SJCRH30 (cell line): ENCODE measurements at regions not wholly inside any gene's neighbourhood (a gene's known extent, or its start where the extent isn't known, plus 50 kb on each side); places are given as distances from the start of the nearest gene placed in this dataset.

Source experiments
- DNase-seq, 2 experiments: peaks; one replicate each; pipeline ENCODE4 v3.0.0-alpha.2; 2015 to 2020
- H3K27ac ChIP-seq: fragments of 250-450 bp; sonication (Bioruptor Pico); 2 replicates; pipeline ENCODE4 v1.5.1; 2020; ENCODE audit warnings: mild to moderate bottlenecking, moderate library complexity
- H3K27me3 ChIP-seq: fragments of 250-450 bp; sonication (Bioruptor Pico); 2 replicates; pipeline ENCODE4 v1.5.1; 2020; ENCODE audit warnings: mild to moderate bottlenecking, moderate library complexity
- H3K36me3 ChIP-seq: fragments of 250-450 bp; sonication (Bioruptor Pico); 2 replicates; pipeline ENCODE4 v1.5.1; 2020; ENCODE audit warnings: mild to moderate bottlenecking, moderate library complexity
- H3K4me1 ChIP-seq: fragments of 250-450 bp; sonication (Bioruptor Pico); 2 replicates; pipeline ENCODE4 v1.5.1; 2020; ENCODE audit warnings: mild to moderate bottlenecking, moderate library complexity
- H3K4me3 ChIP-seq: fragments of 250-450 bp; sonication (Bioruptor Pico); 2 replicates; pipeline ENCODE4 v1.5.1; 2020; ENCODE audit warnings: mild to moderate bottlenecking, moderate library complexity
- H3K9me3 ChIP-seq: fragments of 250-450 bp; sonication (Bioruptor Pico); replicated peaks from 2 replicates; pipeline ENCODE4 v1.5.1; 2020; ENCODE audit warnings: mild to moderate bottlenecking, moderate library complexity

DNA sequence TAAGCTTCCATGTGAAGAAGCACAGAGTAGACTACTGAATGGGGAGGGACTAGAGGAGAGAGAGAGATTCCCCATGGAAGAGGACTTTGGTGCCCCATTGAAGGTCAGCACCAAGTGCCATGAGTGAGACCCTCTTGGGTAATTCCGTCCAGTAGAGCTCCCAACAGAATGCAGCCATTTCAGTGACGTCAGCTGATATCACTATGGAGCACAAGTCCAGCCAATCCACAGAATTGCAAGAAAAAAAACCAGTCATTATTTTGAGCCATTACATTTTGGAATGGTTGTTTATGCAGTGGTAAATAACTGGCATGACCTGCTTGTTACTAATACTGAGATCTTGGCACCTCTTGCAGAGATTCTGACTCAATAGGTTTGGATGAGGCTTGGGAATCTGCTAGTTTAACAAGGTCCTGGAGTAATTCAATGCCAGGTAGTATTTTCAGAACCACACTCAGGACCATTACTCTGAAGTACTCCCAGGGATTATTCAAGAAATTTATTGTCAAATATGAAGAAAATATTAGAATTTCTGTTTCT, 52.6 kb upstream of the SP8 start:
- H3K36me3 ChIP-seq = no peaks in the 10 kb centered on the region
- DNase-seq = no peak
- H3K9me3 ChIP-seq = no peaks in the 10 kb centered on the region
- H3K27ac ChIP-seq = no peak overlapping the region
- no peaks in the 10 kb centered on the region for H3K27me3 ChIP-seq
- no peaks in the 10 kb centered on the region for H3K4me1 ChIP-seq
- no peak overlapping the region for H3K4me3 ChIP-seq

DNA sequence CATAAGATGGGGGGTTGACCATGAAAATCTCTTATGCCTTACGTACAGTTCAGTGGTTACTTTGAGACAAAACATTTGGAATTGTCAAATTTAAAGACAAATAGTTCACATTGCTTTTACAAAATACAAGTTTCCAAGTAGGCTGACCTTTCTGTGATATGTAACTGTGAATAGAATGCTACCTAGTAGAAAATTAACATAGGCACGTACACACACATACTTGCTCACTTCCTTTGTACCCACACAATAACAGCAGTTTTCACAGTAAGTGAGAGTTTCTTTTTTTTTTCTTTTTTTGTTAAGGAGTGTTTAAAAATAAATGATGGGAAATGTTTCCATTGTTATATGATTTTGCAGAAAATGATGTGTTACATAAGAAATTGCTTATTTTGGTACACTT, 53.3 kb upstream of the SP8 start:
- Histone ChIP-seq H3K9me3 (no peaks in the 10 kb centered on the region), H3K4me3 (no peak overlapping the region), H3K27me3 (no peaks in the 10 kb centered on the region), H3K36me3 (no peaks in the 10 kb centered on the region), H3K4me1 (no peaks in the 10 kb centered on the region), H3K27ac (no peak overlapping the region)
- no peak for DNase-seq

DNA sequence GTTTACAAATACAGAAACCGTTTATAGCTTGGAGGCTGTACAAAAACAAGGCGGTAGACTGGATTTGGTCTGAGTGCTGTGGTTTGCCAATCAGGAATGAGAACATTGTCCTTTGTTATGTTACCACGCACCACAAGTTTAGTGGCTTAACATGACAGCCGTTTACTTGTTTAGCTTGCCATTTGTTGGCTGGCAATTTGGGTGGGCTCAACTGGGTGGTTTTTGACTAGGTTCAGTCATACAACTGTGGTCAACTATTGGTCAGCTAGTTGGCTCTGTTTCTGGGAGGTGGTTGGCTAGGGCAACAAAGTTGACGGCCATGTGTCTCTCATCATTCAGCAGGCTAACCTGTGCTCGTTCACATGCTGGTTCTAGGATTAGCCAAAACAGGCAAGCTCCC, 60.1 kb upstream of the SP8 start:
- no peaks in the 10 kb centered on the region for H3K36me3 ChIP-seq
- no peaks in the 10 kb centered on the region; the same call in 1 of the 2 replicates for H3K4me1 ChIP-seq
- no peak overlapping the region for H3K4me3 ChIP-seq
- H3K27me3 ChIP-seq = no peaks in the 10 kb centered on the region
- no peak overlapping the region for H3K27ac ChIP-seq
- H3K9me3 ChIP-seq = no peaks in the 10 kb centered on the region
- DNase-seq = peak; percentile 60 to 62

DNA sequence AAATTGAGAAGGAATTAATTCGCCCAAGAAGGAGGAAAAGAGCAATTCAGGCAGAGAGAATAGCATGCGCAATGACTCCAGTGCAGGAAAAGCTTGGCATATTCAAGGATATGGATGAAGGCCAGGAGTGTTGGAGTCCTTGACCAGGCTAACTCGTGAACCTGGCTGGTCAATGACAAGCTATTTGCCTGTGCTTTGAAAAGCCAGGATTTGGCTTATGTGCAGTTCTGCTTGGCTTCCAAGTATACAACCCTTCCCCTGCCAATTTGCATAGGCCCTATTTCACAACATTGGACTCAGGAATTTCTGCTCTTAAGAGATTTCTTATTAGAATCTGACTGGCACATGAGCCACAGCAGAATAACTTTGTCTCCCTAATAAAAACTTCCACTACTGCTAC, 72.3 kb upstream of the SP8 start:
- Histone ChIP-seq H3K36me3 (no peaks in the 10 kb centered on the region), H3K27me3 (no peaks in the 10 kb centered on the region), H3K4me3 (no peak overlapping the region), H3K4me1 (no peaks in the 10 kb centered on the region), H3K9me3 (no peaks in the 10 kb centered on the region), H3K27ac (no peak overlapping the region)
- DNase-seq = no peak

DNA sequence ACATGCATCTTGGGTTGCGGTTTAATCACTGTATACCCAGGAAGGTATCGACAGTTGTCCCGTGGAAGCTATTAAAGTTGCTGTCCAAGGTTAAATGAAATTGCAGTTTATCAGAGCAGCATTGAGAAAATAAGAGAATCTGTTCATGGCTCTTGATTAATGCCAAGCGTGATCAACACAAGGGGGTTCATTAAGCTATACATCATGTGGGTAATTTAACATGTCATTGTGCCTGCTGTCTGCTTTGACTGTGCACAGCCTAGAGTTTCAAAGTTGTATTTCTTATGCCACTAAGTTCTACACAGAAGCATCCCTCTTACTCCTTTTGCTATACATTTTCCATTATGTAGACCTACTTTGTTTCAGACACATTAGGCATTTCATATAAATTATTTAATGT, 74.8 kb upstream of the SP8 start:
- Histone ChIP-seq H3K36me3 (no peaks in the 10 kb centered on the region), H3K9me3 (no peaks in the 10 kb centered on the region), H3K4me1 (no peaks in the 10 kb centered on the region), H3K4me3 (no peak overlapping the region), H3K27ac (no peak overlapping the region), H3K27me3 (no peaks in the 10 kb centered on the region)
- no peak for DNase-seq

DNA sequence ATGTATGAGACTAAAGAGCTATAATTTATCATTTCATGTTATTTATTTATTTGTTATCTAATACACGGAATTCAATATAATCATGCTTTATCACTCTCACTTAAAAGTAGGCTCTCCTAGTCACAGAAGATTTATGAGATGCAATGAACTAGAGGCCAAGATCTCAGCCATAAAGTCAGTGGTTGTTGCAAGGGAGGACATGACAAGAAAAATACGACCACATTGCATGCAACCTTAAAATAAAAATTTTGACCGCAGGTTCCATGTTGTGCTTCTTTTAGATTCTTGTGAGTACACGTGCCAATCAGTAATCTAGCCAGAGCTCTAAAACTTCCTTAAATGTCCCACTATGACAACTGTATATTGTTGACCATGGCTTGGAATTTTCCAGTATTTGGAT, 75.9 kb upstream of the SP8 start:
- Histone ChIP-seq H3K4me1 (no peaks in the 10 kb centered on the region), H3K27me3 (no peaks in the 10 kb centered on the region), H3K9me3 (no peaks in the 10 kb centered on the region), H3K36me3 (no peaks in the 10 kb centered on the region), H3K4me3 (no peak overlapping the region), H3K27ac (no peak overlapping the region)
- no peak for DNase-seq

DNA sequence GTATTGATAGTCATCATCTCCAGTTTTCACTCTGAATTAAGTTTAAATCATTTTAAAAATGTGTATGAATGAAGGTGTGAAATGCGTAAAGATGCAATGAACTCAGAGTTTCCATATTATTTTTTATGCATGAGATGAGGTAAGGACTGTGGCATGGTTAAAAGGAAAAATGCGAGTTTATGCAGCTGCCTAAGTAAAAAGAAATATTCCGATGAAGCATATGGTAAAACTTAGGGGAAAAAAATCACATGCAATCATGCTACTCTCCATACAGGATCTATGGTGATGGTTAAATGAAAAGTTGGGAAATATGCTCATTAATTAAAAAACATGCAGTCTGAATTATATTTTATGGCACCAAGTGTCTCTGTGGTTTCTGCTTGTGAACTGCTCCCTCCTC, 77.5 kb upstream of the SP8 start:
- Histone ChIP-seq H3K9me3 (no peaks in the 10 kb centered on the region), H3K36me3 (no peaks in the 10 kb centered on the region), H3K4me3 (no peak overlapping the region), H3K27me3 (no peaks in the 10 kb centered on the region), H3K27ac (no peak overlapping the region), H3K4me1 (no peaks in the 10 kb centered on the region)
- DNase-seq = no peak

DNA sequence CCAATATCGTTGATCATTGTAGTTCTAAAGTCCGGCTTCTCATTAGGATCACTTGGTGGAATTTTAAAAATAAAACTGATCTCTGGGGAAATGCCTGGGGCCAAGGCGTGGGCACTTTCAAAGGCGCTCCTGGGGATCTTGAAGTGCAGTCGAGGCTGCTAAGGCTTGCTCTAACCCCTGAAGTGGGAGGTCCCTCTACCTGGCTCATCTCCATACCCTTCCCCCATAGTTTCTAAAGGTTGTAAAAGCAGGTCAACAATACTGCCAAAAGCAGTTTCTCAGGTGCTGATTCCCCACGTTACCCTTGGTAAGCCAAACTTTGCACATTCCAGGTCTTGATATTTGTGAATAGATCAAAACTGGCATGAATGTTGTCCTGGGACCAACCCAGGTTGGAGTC, 79.0 kb upstream of the SP8 start:
- H3K27ac ChIP-seq = no peak overlapping the region
- H3K36me3 ChIP-seq = no peaks in the 10 kb centered on the region
- no peak for DNase-seq
- no peaks in the 10 kb centered on the region for H3K4me1 ChIP-seq
- H3K27me3 ChIP-seq = no peaks in the 10 kb centered on the region
- no peaks in the 10 kb centered on the region for H3K9me3 ChIP-seq
- H3K4me3 ChIP-seq = no peak overlapping the region

DNA sequence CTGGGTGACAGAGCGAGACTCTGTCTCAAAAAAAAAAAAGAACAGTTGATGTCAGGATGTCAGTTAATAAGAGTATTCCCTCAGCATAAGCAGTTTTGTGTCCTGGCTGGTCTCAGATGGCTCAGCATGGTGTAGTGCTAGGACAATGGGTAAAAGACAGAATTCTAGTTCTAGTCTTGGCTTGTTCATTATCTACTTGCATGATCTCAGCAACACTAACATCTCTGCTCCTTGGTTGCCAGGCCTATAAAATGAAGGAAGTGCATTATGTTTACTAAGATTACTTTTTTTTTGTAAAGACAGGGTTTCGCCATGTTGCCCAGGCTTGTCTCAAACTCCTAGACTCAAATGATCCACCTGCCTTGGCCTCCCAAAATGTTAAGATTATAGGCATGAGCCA, 84.3 kb upstream of the SP8 start:
- no peak overlapping the region for H3K4me3 ChIP-seq
- H3K27ac ChIP-seq = no peak overlapping the region
- no peaks in the 10 kb centered on the region for H3K4me1 ChIP-seq

DNA sequence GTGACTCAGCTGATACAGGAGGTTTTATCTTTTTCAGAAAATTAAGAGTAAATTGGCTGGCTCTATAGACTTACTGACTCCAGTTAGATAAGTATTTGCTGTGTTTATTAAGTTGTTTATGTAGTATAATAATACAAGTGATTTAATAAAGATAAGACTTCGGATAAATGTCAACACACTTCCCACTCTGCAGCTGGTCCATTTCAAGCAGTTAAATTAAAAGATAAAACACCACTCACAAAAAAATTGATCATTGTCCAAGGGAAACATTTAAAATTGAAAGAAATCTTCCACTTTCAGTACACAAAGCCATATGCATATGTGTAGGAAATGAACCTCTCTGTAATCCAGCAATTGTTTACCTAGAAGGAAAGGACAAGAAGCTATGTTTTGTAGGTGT, 106.1 kb upstream of the SP8 start:
- no peak overlapping the region for H3K4me3 ChIP-seq
- no peaks in the 10 kb centered on the region for H3K9me3 ChIP-seq
- H3K27ac ChIP-seq = no peak overlapping the region
- DNase-seq = no peak
- H3K4me1 ChIP-seq = no peaks in the 10 kb centered on the region
- H3K36me3 ChIP-seq = no peaks in the 10 kb centered on the region
- H3K27me3 ChIP-seq = no peaks in the 10 kb centered on the region

More for the DNA sequence above, 84.3 kb upstream of the SP8 start:
- no peak for DNase-seq
- H3K9me3 ChIP-seq = no peaks in the 10 kb centered on the region
- H3K36me3 ChIP-seq = no peaks in the 10 kb centered on the region
- no peaks in the 10 kb centered on the region for H3K27me3 ChIP-seq

DNA sequence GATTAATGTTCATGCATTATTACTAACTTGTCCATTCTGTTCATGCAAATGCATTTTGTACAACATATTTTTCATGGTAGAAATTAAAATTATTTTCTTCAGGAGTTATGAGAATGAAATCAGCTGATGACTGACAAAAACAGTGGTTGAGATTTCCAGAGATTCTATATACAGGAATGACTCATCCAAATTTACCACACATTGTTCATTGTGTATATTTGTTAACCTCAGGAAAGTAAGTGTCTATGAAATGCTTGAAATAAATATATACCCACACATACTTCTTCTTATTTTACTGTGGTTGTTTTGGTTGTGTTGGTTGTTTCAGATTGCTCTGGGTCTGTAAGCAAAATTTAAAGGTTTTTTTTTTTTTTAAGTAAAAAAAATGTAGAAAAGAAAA, 108.1 kb upstream of the SP8 start:
- no peak for DNase-seq
- H3K27ac ChIP-seq = no peak overlapping the region

DNA sequence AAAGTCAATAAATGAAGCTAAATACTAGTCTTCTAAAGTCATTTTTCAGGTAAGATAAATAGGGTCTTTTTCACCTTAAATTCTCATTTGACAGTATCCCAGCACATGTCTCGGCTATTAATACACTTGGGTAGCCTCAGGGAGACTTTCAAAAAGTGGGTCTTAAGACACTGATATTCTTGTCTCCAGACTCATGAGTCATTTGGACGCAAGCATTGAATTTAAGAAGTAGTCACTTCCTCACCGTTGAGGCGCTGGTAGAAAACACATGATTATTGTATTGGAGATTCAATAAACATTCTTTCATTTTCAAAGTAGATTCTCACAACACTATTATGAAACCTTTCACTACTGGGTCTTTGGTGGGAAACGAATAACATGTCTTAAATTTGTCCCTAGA, 108.9 kb upstream of the SP8 start:
- no peaks in the 10 kb centered on the region for H3K9me3 ChIP-seq
- no peak overlapping the region for H3K4me3 ChIP-seq
- no peaks in the 10 kb centered on the region; the same call in 1 of the 2 replicates for H3K4me1 ChIP-seq
- H3K36me3 ChIP-seq = no peaks in the 10 kb centered on the region
- no peak for DNase-seq
- H3K27me3 ChIP-seq = no peaks in the 10 kb centered on the region
- no peak overlapping the region for H3K27ac ChIP-seq

More for the DNA sequence above, 108.1 kb upstream of the SP8 start:
- Histone ChIP-seq H3K27me3 (no peaks in the 10 kb centered on the region), H3K9me3 (no peaks in the 10 kb centered on the region), H3K36me3 (no peaks in the 10 kb centered on the region), H3K4me1 (no peaks in the 10 kb centered on the region), H3K4me3 (no peak overlapping the region)

DNA sequence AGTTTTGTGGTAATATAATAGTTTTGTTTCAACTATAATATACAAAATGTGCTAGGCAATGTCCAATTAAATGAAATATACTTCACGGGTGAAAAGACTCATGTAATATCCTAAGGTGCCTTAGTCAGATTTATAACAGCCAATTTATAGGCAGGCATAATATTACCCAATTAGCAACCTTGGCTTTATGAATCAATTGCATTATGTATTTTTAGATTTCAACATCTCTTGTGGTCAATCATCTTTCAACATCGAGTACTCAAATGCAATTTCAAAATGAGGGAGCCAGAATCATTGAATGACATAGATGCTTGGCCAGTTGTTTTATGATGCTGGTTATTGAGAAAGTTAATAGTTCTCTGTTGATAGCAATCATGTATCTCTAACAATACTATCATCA, 110.3 kb upstream of the SP8 start:
- no peaks in the 10 kb centered on the region for H3K27me3 ChIP-seq
- peaks cover 3% of the 10 kb centered on the region; the same call in 1 of the 2 replicates for H3K4me1 ChIP-seq
- no peaks in the 10 kb centered on the region for H3K9me3 ChIP-seq
- H3K36me3 ChIP-seq = no peaks in the 10 kb centered on the region
- no peak for DNase-seq
- no peak overlapping the region for H3K4me3 ChIP-seq
- no peak overlapping the region for H3K27ac ChIP-seq

DNA sequence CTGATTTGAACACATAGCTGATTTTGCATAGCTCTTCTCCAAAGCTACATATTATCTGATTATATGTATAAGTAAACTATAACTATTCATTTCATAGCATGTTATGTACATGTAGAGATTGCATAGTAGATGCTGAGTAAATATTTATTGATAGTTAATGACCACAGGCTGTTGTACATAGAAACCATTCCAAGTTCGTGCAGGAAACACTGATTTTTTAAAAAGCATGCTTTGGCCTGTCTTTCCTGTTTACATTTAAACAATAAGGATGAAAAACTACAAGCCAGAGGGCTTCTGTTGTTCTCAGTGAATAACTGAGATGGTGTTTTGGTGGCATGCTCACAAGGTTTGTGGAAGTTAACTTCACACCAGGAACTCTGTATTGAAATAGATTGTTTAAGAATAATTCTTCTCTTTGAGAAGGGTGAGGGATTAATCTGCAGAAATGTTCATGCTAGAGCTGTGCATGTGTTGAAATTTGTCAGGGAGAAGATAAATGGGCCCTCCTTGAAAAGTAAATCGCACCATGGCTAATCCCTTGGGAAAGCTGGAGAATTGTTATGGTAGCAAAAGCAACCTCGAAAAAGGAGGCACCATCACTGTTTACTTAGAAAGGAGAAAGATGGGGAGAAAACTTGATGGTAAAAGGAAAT, 120.2 kb upstream of the SP8 start:
- peak in 1 of 2 experiments; percentile 37 for DNase-seq
- no peaks in the 10 kb centered on the region for H3K36me3 ChIP-seq
- no peaks in the 10 kb centered on the region for H3K27me3 ChIP-seq
- H3K4me3 ChIP-seq = no peak overlapping the region
- no peak overlapping the region for H3K27ac ChIP-seq
- H3K4me1 ChIP-seq = no peaks in the 10 kb centered on the region
- H3K9me3 ChIP-seq = no peaks in the 10 kb centered on the region

DNA sequence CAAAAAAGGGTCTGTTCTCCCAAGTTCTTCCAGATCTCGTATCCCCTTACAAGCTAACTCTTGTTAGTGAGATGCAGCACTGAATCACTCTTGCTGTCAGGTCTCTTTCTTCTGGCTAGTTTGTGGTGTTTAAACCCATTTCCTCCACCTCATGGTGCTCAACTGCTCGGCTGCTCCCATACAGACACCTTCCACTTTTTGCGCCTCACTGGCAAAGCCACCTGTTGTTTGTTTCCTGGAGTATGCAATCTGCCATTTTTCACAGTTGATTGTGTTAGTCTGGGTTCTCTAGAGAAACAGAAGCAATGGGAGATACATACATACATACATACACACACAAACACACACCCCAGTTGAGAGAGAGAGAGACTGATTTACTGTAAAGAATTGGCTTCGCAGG, 124.4 kb upstream of the SP8 start:
- no peaks in the 10 kb centered on the region for H3K36me3 ChIP-seq
- no peak overlapping the region for H3K4me3 ChIP-seq

DNA sequence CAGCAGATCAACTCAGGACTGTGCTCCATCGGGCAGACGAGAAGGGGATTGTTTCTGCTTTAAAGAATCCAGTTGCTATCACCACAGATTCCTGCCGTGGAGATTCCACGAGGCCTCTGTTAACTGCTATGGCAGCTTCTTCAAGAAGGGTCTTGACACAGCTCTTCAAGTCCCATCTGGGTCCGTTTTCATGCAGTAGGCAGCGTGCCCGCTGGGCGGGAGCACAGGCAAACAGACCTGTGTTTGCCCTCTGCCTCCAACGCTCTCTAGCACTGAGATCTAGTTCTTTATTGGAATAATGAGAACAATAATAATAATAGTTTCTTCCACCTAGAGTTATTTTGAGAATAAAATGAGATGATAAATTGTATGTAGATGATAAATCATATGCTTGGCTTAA, 127.2 kb upstream of the SP8 start:
- H3K4me3 ChIP-seq = no peak overlapping the region
- H3K27ac ChIP-seq = no peak overlapping the region
- H3K4me1 ChIP-seq = no peaks in the 10 kb centered on the region
- H3K36me3 ChIP-seq = no peaks in the 10 kb centered on the region
- DNase-seq = no peak
- no peaks in the 10 kb centered on the region for H3K9me3 ChIP-seq
- no peaks in the 10 kb centered on the region for H3K27me3 ChIP-seq

More for the DNA sequence above, 124.4 kb upstream of the SP8 start:
- DNase-seq = no peak
- H3K27me3 ChIP-seq = no peaks in the 10 kb centered on the region
- no peaks in the 10 kb centered on the region for H3K9me3 ChIP-seq
- H3K27ac ChIP-seq = no peak overlapping the region
- no peaks in the 10 kb centered on the region for H3K4me1 ChIP-seq
